ENCODE measurements at regions not wholly inside any gene's neighbourhood (a gene's known extent, or its start where the extent isn't known, plus 50 kb on each side); places are given as distances from the start of the nearest gene placed in this dataset.
A peak's percentile ranks its signal among the peaks of the same experiment; 100 is the strongest.

DNA sequence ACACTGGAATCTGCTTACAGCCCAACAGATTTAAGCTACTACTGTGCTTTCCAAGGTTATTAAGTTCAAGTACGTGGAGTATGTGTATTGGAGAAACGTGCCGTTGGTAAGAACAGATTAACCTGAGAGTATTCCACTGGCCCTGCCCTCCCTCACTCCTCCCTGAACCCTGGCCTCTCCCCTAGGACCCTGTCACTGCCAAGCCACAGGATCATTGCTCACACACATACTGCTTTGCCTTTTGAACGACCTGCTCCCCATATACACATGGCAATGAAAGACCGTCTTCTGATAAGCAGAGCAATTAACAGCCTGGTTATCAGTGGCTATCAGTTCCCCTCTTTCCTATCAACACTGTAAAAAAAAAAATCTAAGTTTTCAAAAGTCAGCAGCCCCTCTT lies 458.9 kb upstream of the DYNLRB2 start:
- DNase-seq = no peak

DNA sequence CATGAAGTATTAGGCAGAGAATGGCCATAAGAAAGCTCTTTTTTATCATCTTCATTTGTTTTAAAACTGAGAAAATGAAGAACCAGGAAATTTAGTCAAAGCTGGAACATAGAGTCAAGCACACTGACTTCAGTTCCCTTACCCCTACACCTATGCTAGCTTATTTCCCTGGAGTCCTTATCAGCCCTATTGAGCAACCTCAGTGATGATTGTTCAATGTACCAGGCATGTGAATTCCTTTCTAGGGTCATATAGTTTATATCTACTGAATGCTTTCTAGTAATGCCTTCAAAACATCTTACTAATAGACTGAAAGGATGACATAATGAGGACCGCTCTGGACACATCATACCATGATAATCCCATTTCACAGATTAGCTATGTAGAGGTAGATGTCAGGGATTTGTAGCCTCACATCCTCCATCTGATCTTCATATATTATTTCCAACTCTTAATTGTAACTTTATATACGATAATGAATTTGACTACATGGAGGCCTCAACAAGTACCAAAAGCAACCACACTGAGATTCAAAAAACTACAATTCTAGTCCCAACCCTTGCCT lies 460.4 kb upstream of the DYNLRB2 start:
- no peak for DNase-seq

DNA sequence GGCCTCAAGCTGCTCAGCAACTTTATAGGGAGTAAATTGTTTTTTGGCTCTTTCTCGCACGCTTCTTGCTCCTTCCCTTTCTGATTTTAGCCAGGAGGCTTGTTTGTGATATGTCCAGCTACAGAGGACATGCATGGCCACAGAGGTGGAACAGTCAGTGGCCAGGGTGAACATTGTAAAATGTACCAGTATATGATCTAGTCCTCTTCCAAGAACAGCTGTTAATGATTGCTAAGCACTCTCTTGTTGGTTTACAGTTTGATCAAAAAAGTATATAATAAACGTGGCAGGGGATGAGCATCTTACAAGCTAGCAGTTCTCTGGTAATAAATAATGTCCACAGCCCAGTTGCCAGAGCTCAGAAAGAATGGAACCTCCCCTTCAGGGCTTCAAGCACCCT lies 461.7 kb upstream of the DYNLRB2 start:
- peak; percentile 14 for DNase-seq

DNA sequence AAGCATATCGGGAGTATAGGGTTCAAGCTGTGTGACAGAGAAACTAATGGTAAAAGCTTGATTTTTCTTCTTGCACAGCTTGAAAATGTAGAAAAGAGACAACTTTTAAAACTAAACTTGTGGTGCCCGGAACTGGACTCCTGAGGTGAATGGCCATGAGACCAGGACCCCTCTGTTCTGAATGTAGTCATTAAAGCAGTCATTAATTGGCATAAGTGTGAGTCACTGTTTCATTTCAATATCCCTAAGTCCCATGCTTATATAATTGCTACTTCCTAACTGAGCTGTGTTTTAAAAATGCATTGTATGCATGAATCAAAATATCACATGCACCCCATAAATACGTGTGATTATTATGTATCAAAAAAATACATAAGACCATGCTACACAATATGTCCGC lies 463.1 kb upstream of the DYNLRB2 start:
- no peak for DNase-seq

DNA sequence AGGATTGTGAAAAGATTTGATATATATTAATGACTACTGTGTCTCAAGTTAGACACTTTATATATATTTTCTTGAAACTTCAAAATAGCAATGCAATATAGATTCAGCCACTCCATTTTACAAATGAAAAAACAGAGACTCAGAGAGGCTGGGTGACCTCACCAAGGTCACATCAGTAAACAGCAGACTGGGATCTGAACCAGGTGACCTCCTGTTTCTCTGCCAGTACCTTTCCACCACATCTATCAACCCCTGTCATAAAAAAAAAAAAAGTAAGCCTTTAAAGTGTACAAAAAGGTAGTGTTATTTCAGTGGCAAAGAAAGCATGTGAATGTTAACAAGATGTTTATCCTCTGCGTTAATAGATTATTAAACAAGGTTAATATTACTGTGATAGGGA lies 466.5 kb upstream of the DYNLRB2 start:
- no peak for DNase-seq

DNA sequence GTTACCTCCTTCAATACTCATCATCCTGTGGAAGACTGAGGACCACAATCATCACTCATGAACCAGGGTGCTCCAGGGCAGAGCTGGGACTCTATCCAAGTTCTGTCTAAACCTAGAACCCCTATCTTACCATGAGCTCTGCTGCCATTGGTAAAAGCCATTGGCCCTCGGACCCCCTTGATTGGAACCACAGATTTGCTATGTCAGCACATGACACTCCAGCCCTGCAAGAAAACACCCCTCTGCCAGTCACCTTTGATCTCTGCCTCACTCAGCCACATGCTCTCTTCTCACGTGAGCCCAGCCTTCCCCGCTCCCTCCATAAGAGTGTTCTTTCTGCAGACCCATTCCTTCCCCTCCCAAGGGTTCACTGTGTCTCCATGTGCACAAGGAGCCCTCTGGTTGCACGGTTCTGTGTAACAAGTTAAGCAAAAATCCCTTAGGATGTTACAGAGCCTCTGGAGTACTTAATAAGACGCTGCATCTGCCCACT lies 468.8 kb upstream of the DYNLRB2 start:
- DNase-seq = no peak

DNA sequence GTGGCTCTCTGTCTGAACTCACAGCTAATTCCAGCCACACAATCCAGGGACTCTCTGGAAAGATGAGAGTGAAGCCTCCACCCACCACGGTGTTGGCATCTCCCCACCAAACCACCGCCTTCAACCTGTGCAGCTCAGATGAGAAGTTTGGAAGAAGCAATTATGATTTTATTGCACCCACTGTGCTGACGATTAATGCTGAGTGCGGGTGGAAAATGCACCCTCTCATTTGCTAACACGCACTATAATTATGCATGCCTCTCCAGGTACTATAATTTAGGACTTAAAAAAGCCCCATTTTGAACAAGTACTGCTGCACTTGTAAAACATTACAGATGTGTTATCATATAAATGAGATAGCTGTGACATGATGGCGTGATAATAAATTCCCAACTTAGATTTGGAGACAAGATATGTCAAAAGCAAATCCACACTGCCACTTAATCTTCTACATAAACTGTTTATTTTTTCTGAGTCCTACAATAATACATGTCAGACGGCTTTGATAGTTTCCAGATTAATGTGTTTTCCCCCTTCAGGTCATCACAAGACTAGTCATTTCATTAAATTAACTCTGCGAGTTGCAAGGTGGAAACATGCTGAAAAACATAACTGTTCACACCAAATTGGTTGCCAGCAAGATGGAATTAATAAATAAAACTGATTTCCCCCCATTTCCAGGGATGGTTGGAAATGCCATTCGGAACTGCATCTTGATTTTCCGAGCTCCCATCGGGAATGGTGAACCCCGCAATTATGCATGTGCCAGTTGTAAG lies 466.5 kb upstream of the MAF start:
- DNase-seq = no peak

DNA sequence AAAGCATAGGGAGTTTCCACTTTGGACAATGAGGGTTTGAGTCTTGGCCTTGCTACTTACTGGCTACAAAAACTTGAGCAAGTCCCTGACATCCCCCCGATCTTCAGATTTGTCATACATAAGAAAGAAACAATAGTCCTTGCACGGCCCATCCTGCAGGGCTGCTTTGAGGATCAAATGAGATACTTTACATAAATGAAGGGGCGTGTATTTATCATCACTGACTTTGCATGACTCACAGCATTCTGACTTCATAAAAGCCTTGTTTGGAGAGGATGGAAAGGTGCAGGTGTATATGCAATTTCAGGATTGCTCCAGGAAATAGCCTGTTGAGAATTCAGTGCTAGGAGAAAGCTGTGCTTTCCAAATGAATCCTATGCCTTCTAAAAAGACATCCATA lies 465.0 kb upstream of the MAF start:
- DNase-seq = no peak

DNA sequence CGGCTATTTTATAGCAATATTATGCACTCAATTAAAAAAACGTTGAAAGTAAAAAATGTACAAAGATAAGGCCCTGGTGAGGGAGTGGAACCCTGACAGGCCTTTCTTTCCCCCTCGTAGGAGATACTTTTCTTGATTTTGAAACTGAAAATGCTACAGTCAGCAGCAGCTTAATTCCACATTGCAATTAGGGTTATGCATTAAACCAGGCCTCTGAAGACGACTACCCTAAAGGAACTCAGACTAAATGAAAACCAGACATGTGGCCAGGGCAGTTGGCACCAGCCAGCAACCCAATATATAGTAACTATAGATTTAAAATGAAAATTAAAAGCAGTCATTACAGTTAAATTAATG lies 463.2 kb upstream of the MAF start:
- no peak for DNase-seq

DNA sequence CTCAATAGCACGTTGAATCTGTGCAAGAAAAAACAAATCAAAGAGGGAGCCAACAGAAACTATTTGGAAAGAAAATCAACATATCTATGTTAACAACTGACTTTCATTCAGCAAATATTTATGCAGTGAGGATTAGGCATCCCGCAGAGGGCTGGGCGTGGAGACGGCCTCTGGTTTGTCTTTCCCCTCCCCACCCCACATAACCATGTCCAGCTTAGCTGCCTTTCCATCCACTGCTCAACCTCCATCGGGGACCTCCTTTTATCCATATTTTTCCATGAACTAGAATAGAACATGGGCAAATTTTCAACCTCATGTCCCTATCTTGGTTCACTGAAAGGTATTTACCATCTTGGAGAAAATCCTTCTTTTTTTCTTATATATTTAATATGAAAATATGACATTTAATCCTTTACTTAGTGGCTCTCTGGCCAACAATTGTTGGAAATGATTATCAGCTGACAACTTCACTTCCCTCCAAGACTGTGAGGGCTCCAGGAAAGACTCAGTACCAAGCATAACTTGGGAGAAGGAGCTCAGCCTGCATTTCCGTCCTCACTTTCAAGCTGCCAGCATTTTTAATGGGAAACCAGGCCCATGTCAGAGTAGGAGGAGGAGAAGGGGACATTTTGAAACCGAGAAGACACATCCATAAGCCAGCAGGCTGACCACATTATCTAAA lies 462.6 kb upstream of the MAF start:
- DNase-seq = no peak

DNA sequence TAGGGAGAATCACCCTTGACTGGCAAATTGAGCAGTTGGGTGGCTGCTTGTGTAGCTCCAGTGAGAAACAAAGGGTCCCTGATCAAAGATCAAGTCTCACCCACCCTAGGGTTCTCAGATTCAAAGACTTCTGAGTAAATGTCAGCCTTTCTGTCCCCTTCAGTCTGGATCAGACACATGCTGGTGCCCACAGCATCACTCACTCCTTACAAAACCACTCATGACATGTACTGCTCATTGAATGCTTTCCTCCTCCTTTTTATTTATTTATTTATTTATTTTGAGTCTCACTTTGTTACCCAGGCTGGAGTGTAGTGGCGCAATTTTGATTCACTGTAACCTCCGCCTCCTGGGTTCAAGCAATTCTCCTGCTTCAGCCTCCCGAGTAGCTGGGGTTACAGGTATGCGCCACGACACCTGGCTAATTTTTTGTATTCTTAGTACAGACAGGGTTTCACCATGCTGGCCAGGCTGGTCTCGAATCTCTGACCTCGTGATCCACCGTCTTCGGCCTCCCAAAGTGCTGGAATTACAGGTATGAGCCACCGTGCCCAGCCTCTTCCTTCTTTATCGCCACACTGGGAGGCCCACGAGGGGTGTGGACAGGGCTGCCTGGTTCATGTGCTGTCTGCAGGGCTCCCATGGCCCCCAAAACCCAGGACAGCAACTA lies 462.0 kb upstream of the MAF start:
- DNase-seq = no peak

DNA sequence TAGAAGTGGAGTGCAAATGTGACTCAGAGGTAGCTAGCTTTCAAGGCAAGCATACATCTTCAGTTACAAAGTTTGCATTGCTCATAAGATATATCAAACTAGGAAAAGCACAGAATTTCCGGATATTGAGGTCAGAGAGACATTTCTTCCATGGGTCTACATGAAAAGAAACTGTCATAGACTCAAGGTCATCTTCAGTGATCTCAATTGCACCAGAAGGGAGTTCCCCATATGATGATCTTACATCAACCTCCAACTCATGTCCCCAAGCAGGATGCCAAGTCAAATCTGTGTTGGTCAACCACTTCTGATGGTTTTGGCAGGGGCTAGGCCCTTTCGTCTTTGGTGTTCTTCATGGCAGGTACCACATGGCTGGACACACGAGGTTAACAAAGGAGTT lies 459.9 kb upstream of the MAF start:
- no peak for DNase-seq

DNA sequence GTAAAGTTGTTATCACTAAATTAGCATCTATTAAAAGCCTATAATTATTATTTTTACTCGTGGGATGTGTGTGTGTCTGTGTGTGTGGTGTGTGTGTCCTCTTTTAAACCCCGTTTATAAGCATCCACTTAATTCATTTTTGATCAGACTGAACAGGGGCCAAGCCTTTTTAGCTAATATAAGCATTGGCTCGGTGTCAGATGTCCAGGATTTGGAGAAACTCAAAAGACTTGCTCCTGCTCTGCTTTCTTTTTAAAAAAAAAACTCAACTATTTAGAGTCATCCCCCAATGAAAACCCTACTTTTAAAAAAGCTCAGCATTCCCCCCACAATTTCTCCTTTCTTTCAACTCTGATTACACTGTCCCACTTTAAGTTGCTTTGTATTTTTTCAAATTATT lies 459.3 kb upstream of the MAF start:
- DNase-seq = no peak

DNA sequence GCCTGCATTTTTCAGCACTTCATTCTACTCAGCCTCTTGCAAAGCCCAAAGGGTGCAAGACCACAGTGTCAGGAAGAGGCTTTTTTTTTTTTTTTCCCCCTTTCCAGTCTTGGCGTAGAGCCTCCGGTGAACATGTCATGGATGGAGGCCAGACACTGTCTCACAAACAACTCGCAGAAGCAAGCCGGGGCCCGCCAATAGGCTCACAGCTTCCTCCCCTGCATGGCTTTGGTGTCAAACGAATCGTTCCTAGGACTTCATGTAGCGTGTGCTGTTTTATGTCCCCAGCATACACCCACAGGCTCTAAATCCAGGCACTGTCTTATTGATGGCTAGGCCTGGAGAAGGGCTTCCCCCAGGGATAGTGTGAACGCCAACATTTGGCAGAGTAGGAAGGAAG lies 457.7 kb upstream of the MAF start:
- peak; percentile 20 for DNase-seq

DNA sequence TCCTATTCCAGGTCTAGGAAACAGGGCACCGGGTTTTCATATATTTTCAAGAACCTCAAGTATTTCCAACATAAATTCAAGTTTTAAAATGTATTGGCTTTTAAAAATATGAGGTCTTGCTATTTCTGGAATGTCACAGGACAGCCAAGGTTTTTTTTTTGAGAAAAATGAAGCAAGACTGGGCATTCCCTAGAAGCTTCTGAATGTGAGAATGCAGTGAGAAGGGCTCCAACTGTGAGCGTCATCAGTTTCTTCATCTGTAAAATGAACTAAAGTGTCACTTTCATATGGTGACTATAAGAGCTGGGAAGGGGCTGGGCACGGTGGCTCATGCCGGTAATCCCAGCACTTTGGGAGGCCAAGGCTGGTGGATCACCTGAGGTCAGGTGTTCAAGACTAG lies 455.8 kb upstream of the MAF start:
- no peak for DNase-seq

DNA sequence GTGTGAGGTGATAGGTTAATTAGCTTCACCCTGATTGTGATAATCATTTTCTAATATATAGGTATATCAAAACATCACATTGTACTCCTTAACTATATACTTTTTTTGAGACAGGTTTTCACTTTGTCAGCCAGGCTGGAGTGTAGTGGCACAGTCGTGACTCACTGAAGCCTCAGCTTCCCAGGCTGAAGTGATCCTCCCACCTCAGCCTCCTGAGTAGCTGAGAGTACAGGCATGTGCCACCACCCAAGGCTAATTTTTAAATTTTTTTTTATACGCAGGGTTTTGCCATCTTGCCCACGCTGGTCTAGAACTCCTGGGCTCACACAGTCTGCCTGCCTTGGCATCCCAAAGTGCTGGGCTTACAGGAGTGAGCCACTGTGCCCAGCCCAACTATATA lies 455.3 kb upstream of the MAF start:
- DNase-seq = no peak

DNA sequence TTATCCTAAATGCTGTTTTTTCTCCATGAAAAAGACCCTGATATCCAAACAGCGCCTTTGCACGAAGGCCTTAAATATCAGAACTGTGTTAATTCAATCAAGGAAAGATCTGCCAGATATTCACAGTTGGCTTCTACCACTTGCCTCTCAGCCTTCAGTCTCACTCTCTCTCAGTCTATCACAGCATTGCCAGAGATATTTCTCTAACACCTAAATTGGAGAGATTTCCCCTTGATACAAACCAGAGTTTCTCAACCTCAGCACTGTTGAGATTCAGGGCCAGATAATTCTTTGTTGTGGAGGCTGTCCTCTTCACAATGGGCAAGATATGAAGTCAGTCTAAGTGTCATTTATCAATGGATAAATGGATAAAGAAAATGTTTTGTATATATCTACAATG lies 454.1 kb upstream of the MAF start:
- DNase-seq = no peak

DNA sequence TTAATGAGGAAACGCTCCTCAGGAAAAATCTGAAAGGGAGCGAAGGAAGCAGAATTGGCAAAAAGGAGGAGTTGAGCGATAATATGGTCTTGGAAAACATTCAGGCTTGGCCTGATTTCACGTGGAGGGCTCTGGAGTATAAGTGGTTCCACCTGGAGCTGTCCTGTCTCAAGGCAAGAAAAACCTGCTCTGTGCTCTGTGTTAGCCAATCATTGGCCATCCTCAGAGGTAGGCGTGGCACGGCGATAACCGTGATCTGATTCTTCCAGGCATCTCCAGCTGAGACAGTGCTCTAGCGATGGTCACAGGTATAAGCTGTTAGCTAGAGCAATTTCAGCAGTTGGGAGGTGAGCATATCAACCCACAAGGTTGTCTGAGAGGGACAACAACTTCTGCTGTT lies 450.5 kb upstream of the MAF start:
- no peak for DNase-seq

DNA sequence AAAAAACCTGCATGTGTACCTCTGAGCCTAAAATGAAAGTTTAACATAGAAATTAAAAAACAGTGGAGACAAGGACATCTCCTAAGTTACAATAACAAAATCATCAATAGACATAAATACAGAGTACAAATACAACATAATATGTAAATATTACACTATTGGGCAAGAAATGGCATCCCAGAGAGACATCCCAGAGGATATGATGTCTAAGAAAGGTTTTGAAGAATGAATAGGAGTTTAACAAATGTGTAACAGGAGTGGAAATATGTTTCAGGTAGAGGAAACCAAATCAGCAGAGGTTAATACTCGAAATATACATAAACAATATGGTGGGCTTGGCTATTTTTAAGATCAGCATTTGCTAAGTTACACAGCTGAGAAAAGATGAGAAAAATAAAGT lies 447.7 kb upstream of the MAF start:
- no peak for DNase-seq

DNA sequence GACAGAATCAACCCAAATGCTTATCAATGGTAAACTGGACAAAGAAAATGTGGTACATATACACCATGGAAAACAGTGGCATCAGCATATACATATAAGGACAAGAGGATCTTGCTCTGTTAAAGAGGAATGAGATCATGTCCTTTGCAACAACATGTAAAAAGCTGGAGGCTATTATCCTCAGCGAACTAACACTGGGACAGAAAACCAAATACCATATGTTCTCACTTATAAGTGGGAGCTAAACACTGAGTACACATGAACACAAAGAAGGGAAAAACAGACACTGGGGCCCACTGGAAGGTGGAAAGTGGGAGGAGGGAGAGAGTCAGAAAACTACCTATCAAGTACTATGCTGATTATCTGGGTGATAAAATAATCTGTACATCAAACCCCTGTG lies 447.3 kb upstream of the MAF start:
- no peak for DNase-seq

DNA sequence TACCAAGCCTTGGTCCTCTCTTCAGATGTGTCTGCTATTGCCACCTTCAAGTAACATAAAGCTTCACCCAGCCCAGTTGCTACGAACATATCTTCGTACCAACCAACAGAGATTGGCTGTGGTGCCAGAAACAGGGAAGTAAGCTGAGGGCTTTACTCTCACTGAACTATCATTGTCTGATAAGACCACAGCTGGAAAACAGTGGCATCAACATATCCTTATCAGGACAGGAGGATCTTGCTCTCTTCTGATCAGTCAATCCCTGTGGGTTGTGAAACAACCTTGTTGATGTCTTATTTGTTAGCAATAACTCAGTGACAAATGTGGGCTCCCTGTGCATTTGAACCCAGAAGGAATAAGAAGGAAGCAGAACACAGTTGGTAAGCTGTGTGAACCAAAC lies 446.3 kb upstream of the MAF start:
- no peak for DNase-seq

DNA sequence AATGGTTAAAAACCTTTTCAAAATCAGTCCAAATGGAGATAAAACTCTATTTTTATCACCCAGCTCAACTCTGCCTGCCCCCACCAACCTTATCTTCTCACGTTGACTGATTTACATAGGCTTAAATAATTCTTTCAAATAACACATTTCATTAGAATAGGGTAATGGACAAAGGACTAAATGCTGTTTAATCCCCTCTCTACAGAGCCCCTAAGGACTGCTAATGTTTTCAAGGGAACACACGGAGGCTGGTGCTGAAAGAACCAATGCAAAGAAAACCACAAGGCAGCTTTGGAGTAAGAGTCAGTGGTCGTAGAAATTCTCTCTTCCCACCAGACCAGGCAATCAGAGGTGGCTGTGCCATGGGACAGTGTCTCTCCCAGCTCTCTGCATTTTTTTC lies 445.7 kb upstream of the MAF start:
- no peak for DNase-seq

DNA sequence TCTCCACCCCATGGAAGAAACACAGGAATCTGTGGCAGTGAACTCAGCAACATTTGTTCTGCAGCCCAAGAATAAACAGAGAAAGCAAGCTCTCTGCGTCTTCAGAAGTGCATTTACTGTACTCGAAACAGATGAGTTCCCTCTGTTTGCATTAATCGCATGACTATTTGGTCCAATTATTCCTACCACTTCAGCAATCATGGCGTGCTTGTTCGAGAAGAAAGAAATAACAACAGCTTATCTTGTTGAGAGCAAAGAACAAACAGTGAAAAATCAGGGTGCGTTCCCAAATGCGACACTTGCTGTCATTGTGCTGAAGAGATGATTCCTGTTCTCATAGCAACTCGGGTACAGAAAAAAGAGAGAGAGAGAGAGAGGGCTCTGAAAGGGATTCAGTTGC lies 445.3 kb upstream of the MAF start:
- DNase-seq = no peak

Data from renal pelvis (tissue), 1 donor.